ENCODE measurements at regions not wholly inside any gene's neighbourhood (a gene's known extent, or its start where the extent isn't known, plus 50 kb on each side); places are given as distances from the start of the nearest gene placed in this dataset.

DNA sequence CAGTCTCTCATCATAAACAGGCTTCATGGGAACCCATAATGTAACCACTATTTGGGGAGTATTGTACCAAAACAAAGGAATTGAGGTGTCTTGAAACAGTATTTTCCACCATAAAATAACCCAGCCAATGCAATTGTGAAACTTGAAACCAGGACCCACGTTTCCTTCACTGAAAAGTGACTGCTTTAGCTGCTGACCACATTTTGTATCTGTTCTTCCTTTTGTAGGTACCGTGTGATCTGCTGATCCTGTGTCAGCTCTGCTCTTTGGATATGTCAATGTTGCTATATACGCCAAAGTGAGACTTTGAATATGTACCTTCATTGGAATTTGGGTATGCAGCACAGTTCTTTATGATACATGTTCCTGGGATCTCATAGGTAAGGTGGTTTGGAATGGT lies 95.1 kb upstream of the CNTN1 start:
- TF ChIP-seq, protein P1, sequence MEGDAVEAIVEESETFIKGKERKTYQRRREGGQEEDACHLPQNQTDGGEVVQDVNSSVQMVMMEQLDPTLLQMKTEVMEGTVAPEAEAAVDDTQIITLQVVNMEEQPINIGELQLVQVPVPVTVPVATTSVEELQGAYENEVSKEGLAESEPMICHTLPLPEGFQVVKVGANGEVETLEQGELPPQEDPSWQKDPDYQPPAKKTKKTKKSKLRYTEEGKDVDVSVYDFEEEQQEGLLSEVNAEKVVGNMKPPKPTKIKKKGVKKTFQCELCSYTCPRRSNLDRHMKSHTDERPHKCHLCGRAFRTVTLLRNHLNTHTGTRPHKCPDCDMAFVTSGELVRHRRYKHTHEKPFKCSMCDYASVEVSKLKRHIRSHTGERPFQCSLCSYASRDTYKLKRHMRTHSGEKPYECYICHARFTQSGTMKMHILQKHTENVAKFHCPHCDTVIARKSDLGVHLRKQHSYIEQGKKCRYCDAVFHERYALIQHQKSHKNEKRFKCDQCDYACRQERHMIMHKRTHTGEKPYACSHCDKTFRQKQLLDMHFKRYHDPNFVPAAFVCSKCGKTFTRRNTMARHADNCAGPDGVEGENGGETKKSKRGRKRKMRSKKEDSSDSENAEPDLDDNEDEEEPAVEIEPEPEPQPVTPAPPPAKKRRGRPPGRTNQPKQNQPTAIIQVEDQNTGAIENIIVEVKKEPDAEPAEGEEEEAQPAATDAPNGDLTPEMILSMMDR (IDR thresholded peaks at IDR 0.05; ENCODE audit: poor library complexity): no peak
- TF ChIP-seq EZH2 (IDR thresholded peaks at IDR 0.05; ENCODE audit: borderline replicate concordance) (no peak), EZH2phosphoT487 (IDR thresholded peaks at IDR 0.05; ENCODE audit: low read depth, severe bottlenecking, unreplicated experiment) (no peak)
